PFSK-1 (cell line): ENCODE measurements at regions not wholly inside any gene's neighbourhood (a gene's known extent, or its start where the extent isn't known, plus 50 kb on each side); places are given as distances from the start of the nearest gene placed in this dataset.

ENCODE experiments used
- FOXP2 ChIP-seq: optimal IDR thresholded peaks from 2 replicates; pipeline ENCODE3; 2011; ENCODE audit warnings: borderline replicate concordance, control low read depth, inconsistent platforms; ENCODE audit not compliant: insufficient read depth; ENCODE audit errors: extremely low read length, extremely low read depth
- POLR2AphosphoS5 ChIP-seq: IDR thresholded peaks from 2 replicates; pipeline ENCODE4 v1.6.1; 2012; ENCODE audit warnings: low read depth, mild to moderate bottlenecking, control low read depth, low read length, moderate library complexity
- SIN3A ChIP-seq: IDR thresholded peaks from 2 replicates; pipeline ENCODE4 v1.6.1; 2012; ENCODE audit warnings: mild to moderate bottlenecking, low read length, moderate library complexity, borderline replicate concordance; ENCODE audit not compliant: insufficient read depth
- TAF1 ChIP-seq: IDR thresholded peaks from 2 replicates; pipeline ENCODE4 v1.6.1; 2012; ENCODE audit warnings: low read length, control low read depth, borderline replicate concordance; ENCODE audit not compliant: insufficient read depth
- TF ChIP-seq, protein P1 (sequence below), 2 experiments: IDR thresholded peaks; 2 replicates each; pipeline versions ENCODE4 v1.6.1 to v1.8.0; 2011 to 2012; ENCODE audit warnings: low read depth in 2 of 2, low read length in 2 of 2, control low read depth in 1 of 2, inconsistent platforms in 1 of 2, mild to moderate bottlenecking in 1 of 2, moderate library complexity in 1 of 2; ENCODE audit not compliant: insufficient read depth in 1 of 2

DNA sequence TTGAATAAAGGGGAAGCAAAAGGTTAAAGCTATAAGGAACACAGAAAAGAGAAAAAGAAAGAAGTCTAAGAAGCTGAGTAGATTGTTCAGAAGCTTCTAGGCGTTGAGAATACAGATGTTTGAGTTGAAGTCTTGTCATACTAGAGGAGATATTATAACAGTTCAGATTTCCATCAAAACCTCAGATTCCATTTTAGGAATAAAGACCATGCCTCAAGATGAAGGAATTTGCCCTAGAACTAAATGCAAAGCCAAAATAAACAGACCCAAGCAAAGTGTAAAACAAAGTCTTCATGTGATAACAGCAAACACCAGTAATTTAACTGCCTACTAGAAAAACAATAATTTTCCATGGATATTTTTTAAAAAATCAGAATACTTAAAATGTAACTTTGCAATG, 476.5 kb upstream of the POT1 start:
- TF ChIP-seq, protein P1, sequence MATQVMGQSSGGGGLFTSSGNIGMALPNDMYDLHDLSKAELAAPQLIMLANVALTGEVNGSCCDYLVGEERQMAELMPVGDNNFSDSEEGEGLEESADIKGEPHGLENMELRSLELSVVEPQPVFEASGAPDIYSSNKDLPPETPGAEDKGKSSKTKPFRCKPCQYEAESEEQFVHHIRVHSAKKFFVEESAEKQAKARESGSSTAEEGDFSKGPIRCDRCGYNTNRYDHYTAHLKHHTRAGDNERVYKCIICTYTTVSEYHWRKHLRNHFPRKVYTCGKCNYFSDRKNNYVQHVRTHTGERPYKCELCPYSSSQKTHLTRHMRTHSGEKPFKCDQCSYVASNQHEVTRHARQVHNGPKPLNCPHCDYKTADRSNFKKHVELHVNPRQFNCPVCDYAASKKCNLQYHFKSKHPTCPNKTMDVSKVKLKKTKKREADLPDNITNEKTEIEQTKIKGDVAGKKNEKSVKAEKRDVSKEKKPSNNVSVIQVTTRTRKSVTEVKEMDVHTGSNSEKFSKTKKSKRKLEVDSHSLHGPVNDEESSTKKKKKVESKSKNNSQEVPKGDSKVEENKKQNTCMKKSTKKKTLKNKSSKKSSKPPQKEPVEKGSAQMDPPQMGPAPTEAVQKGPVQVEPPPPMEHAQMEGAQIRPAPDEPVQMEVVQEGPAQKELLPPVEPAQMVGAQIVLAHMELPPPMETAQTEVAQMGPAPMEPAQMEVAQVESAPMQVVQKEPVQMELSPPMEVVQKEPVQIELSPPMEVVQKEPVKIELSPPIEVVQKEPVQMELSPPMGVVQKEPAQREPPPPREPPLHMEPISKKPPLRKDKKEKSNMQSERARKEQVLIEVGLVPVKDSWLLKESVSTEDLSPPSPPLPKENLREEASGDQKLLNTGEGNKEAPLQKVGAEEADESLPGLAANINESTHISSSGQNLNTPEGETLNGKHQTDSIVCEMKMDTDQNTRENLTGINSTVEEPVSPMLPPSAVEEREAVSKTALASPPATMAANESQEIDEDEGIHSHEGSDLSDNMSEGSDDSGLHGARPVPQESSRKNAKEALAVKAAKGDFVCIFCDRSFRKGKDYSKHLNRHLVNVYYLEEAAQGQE (IDR thresholded peaks at IDR 0.05; ENCODE audit: insufficient read depth in 1 of 2, low read depth in 2 of 2, low read length in 2 of 2), result no peak
- no peak for TF ChIP-seq POLR2AphosphoS5
- TF ChIP-seq SIN3A, result no peak
- TF ChIP-seq TAF1, result no peak
- no peak for TF ChIP-seq FOXP2

DNA sequence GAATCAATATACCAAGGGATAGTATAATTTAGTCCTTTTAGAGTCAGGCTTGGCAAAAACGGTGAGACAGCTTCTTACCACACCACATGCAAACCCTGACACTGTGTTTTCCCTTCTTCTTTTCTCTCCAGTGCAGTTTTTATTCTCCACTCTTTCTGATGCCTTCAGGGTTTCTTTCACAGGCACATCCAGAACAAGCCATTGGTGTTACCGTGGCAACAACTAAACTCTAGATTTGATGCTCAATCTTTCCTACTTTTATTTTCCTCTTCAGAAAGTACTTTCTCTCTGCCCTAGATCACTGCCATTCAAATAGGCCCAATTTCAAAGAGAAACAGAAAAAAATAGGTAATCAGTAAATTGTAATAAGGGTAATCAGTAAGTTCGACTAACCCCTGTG, 469.8 kb upstream of the POT1 start:
- no peak for TF ChIP-seq SIN3A
- TF ChIP-seq POLR2AphosphoS5, result no peak
- TF ChIP-seq, protein P1 (IDR thresholded peaks at IDR 0.05; ENCODE audit: insufficient read depth in 1 of 2, low read depth in 2 of 2, low read length in 2 of 2), result no peak
- TF ChIP-seq FOXP2, result no peak
- no peak for TF ChIP-seq TAF1

DNA sequence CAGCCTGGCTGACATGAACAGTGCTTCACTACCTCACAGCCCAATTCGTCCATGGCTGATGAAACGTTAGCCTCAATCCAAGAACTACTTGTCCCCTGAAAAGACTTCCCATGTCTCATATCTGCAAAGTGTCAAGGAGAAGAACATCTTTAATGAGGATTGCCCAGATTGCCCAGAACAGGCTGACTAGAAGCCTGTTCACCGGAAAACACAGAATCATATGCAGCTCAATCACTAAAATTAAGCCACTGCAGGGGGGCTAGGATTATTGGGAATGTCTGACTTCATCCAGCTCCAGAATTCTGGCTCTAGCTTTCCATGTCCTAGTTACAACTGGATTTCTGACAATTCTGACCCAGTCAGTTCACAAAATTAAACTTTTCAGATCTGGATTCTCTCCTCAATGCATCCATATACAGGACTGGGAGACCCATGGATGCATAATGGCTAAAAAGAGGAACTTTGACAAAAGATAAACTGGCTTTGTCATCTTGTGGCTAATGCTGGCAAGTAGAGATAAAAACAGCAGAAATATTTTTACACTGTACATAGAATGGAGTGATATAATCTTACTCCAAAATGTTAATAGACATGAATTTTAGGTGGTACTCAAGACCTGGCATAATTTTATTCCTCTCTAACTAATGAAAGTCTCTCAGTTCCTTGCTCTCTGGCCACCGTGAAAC, 467.0 kb upstream of the POT1 start:
- TF ChIP-seq SIN3A (no peak), TAF1 (no peak), POLR2AphosphoS5 (no peak), FOXP2 (no peak)
- TF ChIP-seq, protein P1 (IDR thresholded peaks at IDR 0.05; ENCODE audit: insufficient read depth in 1 of 2, low read depth in 2 of 2, low read length in 2 of 2), result no peak

DNA sequence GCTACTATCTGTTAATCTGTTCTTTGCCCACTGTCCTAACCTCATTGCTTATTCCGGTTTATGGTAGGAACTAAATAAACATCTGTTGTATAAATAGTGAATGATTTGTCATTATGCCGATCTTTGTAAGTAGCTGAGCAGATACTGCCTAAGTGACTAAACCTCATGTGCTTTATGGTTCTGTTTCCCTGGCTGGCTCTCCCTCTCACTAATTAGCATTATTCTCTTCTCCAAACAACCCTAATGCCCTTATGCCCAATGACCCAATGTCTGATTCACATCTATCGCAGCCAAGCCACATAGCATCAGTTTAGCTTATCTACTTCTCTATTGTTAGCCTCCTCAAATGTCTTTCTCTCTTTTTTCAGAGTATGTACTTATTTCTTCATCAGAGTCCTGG, 462.3 kb upstream of the POT1 start:
- TF ChIP-seq POLR2AphosphoS5 (no peak), TAF1 (no peak), SIN3A (no peak), FOXP2 (no peak)
- TF ChIP-seq, protein P1 (IDR thresholded peaks at IDR 0.05; ENCODE audit: insufficient read depth in 1 of 2, low read depth in 2 of 2, low read length in 2 of 2), result no peak
